NCI-H748 (cell line): ENCODE measurements at regions not wholly inside any gene's neighbourhood (a gene's known extent, or its start where the extent isn't known, plus 50 kb on each side); places are given as distances from the start of the nearest gene placed in this dataset.
"Not testable (repeated sequence)": the region's sequence is repeated elsewhere in the genome, so short reads cannot be mapped to it uniquely, and the experiment has no call there.

Source experiments
- DNase-seq: peaks from one replicate; lab custom pipeline; 2025; ENCODE audit not compliant: unreplicated experiment; lab: John Stamatoyannopoulos, UW

DNA sequence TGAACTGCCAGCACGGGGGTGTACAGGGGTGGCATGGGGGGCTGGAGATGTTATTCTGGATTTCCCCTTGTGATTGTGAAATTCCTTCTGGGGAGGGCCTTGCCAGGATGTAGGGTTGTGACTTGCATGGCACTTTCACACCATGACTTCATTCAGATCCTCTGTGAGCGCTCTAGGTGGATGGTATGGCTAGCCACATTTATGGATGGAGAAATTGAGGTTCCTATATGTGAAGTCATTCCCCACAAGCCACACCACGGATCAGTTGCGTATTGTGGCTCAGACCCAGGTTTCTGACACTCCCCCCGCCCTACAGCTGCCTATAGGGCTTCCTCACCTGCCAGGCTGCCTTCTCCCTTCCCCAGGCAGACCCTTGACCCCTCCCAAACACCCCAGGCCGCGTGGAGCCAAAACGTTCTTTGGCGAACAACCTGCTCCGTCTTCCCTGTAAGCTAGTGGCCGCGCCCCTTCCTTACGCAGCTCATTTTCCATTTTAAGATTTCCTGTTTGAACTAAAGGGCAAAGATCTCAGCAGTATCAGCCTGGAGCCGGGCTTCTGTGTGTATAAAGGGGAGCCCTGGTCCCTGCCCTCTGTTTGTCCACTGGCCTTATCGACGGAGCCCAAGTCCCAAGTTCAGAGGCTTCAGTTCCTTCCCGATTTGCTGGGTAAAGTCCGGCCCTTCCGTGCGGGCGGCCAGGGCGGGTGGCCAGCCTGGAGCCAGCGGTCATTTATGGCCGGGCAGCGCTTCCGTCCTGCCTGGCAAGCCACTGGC is 97.8 kb upstream of the KLF4 start:
- DNase-seq, result no peak

DNA sequence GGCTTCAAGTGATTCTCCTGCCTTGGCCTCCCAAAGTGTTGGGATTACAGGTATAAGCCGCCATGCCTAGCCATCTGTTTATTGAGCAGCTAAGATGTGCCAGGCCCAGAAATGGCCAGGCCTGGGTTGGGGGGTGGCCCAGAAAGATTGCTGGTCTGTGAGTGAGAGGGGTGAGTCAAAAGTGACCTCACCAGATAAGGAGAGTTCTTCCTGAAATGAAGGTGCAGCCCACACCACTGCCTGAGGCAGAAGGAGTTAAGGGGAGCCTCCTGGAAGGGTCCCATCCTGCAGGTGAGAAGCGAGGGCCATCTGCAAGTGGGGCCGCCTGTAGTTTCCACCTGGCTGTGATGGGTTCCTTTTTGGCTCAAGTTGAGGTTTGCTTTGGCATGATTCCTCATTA is 96.9 kb upstream of the KLF4 start:
- no peak for DNase-seq

DNA sequence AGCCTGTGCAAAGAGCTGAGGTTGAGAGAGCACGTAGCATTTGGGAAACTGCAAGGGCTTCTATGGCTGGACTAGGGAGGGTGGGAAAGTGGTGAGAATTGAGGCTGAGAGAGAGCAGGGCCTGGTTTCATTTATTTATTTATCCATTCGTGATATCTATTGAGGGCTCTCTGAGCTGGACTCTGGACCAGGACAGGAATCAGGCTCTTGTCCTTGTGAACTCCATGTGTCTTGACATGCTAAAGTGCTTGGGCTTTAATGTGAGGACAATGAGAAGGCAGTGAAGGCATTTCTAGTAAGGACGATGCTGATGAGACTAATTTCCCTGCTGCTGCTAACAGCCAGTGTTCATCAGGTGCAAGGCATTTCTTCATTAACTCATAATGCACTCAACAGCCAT is 95.9 kb upstream of the KLF4 start:
- no peak for DNase-seq

DNA sequence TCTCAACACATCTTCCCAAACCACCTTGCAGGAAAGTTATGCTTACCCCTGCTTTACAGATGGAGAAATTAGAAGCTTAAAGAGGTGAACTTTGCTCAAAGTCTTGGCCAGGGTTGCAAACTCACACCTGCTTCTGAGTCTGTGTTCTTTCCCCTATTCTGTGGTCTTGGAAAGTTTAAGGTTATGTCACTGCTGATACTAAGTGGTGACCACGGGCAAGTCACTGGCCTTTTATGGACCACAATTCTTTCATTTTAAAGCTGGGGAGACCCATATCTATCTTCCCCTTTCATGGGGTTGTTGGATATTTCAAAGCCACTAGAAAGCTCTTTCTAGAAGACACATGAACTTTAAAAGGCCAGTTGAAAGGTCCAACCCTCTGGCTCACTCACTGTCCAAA is 95.4 kb upstream of the KLF4 start:
- no peak for DNase-seq

DNA sequence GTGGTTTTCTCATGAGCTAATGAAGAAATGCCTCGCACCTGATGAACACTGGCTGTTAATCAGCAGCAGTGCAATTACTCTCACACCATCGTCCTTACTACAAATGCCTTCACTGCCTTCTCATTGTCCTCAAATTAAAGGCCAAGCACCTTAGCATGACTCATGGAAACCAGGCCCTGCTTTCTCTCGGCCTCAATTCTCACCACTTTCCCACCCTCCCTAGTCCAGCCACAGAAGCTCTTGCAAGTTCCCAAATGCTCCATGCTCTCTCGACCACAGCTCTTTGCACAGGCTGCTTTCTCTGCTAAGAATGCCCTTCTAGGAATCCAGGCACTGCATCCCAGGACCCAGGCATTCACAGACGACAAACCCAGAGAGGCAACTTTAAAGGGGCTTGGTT is 94.6 kb upstream of the KLF4 start:
- no peak for DNase-seq

DNA sequence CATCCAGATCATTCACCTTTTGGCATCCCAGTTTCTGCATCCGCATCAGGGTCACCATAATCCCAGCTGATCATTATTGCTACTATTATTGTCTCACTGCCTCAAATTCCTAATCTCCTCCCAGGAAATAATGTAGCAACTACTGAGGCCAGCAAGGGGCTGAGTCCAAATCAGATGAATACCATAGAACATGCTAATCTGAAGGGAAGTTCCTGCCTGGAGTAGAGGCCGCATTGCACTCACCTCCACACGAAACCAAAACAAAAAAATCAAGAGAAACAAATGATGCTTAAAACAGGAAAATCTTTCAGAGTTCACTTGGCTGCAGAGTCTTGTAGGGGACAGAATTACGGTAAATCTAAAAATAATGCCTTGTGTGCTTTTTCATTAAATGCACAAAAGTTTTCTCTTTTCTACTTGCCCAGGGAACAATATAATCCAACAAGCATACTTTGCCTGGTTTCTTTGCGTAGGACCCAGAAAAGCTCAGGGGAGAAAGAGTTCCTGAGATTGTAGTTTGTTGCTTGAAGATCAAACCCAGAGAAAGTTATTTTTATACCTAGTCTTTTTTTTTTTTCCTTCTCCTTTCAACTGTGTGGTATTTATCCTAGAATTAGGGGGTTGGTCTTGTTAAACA is 87.7 kb upstream of the KLF4 start:
- no peak for DNase-seq

DNA sequence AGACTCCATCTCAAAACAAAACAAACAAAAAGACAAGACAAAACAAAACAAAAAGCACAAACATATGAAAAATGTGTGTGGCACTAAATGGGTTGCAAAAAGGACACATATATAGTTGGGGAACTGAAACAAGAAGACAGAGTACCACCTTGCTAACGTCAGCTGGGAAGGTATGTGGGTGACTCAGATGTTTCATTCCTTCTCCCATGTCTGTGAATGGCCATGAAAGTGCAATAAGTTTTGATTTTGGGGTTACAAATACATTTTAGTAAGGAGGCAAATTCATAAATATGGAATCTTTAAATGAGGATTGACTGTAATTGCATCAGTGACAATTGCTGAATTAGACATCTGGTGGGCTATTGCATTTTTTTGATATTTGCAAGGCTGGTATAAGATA is 81.6 kb upstream of the KLF4 start:
- no peak for DNase-seq

DNA sequence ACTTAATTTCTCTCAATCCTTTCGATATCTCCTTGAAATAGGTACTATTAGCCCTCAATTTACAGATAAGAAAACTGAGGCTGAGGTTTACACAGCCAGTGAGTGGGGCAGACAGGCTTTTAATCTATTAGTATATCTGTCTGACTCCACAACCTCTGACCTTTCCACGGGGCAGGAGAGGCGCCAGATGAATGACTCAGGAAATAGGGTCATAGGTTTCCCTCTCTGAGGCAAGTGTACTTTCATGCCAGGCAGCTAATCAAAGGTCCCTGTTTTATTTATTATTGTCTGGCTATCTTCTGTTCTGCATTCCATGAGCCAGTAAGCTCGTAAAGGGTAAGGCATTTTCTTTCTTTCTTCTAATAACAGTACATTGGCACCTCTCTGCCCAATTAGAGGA is 79.6 kb upstream of the KLF4 start:
- DNase-seq, result no peak

DNA sequence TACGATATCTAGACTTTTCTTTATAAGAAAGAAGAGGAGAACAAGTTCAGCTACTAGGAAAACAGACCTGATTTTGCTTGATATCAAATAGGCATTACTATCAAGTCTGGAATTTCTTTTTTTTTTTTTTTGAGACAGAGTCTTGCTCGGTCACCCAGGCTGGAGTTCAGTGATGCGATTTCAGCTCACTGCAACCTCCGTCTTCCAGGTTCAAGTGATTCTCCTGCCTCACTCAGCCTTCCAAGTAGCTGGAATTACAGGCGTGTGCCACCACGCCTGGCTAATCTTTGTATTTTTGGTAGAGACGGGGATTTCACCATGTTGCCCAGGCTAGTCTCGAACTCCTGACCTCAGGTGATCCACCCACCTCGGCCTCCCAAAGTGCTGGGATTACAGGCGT is 78.8 kb upstream of the KLF4 start:
- not testable (repeated sequence) for DNase-seq

DNA sequence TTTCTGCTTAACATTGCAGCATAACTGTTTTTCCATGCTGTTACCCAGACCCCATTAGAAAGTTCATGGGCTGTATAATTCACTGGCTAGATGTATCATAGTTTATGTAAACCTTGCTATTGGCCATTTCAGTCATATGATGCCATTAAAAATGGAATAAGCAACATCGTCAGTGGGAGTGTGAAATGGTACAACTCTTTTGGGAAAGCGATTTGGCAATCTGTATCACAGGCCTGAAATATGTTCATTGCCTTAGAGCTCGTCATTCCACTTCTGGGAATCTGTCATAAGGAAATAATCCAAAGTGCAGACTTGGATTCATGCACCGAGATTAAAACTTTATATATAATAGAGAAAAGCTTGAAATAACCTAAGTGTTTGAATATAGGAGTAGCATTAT is 77.9 kb upstream of the KLF4 start:
- DNase-seq, result no peak

DNA sequence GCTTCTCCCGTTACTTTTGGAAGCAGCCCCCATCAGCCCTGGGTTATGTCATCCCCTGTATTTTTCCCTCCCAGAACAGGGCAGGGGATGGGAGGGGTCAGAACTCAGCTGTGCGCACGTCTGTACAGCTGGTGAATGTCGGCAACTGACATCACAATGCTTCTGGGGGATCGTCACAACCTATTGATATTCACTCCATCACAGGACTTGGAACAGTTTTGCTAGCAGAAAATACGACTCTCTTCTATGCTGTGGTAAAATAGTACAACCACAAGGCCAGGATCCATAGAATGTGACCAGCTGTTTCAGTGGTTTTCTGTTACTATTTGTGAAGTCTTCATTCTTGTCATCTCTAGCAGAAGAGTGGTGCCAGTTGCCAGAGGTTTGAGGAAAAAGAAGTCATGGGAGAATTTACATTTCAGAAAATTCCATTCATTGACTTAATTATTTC is 77.1 kb upstream of the KLF4 start:
- no peak for DNase-seq

DNA sequence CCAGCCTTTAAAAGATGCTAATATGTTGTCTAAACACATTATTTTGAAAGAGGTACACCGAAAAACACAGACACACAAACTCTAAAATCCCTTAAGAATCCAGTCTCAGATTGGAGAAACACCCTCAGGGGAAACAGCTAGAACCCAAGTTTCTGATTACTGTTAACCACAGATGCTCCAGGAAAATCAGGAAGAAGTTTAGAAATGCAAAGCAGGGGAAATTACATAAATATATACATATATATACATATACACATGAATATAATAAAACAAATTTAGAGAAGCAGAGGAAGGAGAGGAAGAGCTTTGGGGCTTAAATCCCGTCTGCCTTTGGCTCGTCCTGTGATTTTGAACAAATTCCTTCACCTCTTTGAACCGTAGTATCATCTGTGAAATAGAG is 73.2 kb upstream of the KLF4 start:
- no peak for DNase-seq

DNA sequence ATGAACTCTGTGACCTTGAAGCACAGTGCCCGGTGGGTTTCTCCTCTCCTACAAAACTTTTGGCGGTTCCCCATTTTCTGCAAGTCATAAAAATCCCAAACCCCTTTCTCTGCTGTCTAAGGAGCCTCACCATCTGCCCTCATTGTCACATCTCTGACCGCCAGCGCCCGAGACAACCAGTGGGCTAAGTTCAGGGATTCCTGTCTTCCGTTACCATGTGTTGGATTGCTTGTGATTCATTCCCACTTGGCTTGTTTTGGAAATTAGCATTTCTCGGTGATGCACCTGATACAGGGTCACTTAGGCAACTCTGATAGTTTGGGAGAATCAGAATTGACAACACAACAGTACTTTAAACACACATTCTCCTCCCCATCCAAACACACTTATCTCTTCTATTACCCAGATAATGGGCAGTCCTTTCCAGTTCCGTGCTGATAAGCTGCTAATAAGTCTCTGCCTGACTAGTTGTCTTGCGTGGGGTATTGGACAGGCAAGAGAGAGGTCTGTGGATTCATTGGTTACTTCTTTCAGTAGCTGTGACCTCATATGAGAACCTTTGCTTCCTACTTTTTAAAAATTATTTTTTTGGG is 70.0 kb upstream of the KLF4 start:
- DNase-seq, result no peak

DNA sequence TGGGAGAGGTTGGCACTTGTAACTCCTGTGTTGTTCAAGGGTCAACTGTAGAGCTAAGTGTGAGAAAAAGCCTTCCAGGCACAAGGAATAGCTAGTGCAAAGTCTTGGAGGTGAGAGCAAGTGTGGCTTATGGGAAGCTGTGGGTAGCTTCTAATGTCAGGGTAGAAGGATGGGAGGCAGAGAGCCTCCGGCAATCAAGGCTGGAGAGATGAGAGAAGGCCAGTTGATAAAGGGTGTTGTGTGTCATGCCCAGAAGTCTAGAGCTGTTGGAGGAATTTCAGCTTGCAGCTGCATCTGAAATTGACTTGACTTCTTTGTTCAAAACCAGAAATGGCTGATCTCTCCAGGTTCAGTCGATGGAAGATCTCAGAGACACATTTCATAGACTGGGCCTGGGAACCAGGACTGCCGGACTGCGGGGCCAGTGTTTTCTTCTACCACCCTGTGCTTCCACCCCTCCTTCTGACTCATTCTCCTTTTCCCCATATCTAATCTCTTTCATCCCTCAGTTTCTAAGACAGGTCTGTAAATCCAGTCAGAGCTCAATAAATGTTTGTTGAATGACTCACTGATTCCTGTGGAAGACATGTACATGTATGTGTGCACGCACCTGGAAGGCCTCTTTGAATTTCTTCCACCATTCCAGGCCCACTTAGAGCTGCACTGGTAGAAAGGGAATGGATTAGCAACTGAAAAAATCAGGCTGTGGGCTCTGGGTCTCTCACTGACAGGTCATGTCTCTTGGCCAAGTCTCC is 67.8 kb upstream of the KLF4 start:
- DNase-seq, result no peak

DNA sequence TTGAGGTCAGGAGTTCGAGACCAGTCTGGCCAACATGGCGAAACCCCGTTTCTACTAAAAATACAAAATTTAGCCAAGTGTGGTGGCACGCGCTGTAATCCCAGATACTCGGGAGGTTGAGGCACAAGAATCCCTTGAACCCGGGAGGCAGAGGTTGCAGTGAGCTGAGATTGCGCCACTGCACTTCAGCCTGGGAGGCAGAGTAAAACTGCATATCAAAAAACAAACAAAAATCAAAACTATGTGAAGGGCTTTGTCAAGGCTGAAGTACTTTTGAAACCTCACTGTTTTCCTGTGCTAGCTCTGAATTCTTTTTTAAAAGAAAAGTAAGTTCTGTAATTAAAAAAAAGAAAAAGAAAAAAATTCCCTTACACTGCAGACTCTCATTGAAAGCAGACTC is 65.1 kb upstream of the KLF4 start:
- DNase-seq, result no peak

DNA sequence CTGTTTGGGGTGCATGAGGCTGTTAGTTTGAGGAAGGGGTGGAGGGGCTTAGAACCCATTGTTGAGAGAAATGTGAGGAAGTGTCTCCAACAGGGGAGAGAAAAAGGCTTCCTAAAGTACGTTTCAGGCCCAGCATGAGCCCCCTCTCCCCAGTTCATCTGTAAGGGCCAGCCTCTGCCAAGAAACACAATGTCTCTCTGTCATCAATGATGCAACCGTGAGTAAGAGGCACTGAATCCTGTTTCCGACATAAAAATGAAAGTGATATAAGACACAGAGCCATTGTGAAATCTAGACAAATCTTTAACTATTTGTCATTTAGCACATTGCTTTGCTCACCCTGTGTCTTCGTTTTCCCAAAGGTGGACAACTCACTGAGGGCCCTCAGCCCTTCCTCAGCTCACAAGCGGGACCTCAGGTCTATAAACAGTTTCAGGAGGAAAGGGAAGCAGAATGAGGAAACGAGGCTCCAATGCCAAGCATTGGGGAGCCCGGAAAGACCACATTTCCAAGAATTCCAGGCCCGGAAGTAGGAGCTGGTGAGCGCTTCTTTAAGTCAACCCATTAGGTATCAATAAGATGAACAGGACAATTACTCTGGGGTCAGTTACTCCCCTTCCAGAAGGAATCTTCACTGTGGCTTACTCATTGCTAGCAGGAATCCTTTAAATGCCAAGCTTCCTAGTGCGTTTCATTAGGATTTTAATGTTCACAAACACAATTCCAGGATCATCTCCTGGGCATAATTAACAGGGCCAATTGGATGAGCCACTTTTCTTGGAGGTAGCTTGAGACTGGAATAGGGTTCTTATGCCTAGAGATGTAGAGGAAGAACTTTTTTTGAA is 59.0 kb upstream of the KLF4 start:
- DNase-seq, result no peak

DNA sequence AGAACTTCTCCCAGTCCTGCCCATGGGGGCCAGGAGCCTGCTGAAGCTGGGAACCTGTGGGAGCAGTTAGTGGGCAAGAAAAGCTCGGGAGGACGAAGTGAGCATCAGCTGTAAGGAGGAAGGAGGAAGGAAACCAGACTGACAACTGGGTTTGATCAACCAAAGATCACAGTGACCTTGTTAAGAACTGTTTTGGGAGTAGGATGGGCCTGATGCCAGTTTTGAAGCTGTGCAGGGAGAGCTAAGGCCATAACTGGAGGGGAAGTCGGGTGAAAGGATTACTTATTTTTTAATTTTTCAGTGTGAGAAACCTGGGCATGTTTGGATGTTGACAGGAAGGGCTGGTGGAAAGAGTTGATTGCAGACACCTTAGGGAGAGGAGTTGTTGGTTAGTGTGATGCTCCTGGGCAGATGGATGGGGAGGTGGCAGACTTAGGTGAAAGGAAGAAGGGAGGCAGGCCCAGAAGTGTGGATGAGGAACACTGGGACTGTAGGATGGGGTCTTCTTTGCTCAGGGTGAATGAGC is 58.3 kb upstream of the KLF4 start:
- DNase-seq, result no peak

DNA sequence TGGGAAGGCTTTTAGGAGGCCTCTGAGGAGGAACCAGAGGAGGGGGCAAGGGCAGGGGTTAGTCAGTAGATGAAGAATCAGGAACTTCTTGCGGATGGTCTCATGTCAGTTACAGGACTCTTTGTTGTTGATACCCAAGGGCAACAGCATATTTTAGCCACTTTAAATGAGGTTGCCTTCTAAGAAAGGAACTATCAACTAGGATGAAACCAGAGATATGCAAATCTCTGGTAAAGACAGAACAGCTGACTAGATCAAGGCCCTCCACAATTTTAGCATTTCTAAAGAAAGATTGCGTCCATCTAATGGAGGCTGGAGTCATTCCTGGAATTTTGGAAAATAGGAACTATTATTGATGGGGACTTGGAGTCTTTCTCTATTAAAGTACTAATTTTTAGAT is 57.7 kb upstream of the KLF4 start:
- no peak for DNase-seq

DNA sequence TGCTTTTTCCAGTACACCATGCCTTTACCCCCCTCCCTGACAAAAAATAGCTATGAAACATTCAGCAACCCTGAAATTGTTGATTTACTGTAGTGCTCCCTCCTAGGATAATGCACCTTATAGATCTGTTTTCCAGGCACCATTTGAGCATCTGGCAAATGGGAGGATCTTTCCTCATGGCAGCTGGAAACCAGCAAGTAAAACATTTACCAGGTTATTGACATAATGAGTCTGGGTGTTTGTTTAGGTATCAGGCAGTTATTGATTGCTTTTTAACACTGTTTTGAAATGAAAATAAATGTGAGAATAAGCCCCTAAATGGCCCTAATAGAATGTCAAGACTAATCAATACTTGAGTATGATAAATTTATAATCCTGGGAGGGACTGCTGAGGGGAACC is 57.3 kb upstream of the KLF4 start:
- DNase-seq, result peak; percentile 18

DNA sequence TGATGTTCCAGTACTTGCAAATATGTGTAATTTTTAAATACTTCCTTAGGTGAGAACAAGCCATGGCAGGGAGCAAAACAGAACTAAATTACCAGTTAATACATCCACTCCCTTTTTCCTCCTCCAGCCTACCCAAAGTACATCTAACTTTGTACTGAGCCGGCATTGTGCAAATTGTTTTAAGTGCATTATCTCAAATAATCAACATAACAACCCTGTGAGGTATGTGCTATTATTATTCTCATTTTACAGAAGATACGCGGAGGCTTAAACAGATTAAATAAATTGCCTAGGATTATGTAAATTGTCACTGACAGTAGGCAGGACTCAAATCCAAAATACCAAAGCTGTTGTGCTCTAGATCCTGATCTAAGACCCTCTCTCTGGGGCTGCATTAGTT is 55.5 kb upstream of the KLF4 start:
- DNase-seq, result no peak
